Fibroblast of peridontal ligament (primary cell): ENCODE measurements at regions not wholly inside any gene's neighbourhood (a gene's known extent, or its start where the extent isn't known, plus 50 kb on each side); places are given as distances from the start of the nearest gene placed in this dataset.

Source experiments
- DNase-seq: peaks from one replicate; pipeline ENCODE4 v3.0.0-alpha.2; 2010; ENCODE audit errors: extremely low read depth

DNA sequence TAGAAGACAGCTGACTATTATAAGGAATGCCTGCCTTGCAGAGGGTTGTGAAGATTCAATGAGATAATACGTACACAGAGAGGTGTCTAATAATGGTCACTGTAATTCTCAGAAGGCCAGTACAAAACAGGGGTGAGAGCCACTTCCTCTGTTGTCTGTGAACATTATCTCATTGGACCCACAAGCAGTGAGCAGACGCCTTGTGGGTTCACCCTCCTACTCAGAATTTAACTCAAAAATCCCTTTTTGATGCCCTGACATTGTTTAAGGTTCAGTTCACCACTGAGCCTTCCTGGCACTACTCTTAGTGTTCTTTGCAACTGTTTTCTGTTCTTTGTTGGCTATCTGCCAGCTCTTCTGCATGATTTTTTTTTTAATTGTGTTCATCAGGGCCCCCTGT lies 467.4 kb downstream of the BCOR start:
- DNase-seq, result no peak

- no peak for DNase-seq
These were observed 466.2 kb downstream of the BCOR start for GRCh38 chrX:39631276-39632229.

GRCh38 chrX:39633293-39633692 lies 464.5 kb downstream of the BCOR start:
- DNase-seq, result peak; percentile 17

GRCh38 chrX:39636481-39636880 lies 461.3 kb downstream of the BCOR start:
- no peak for DNase-seq

GRCh38 chrX:39638526-39638925 lies 459.2 kb downstream of the BCOR start:
- no peak for DNase-seq

- no peak for DNase-seq
These were observed 457.9 kb downstream of the BCOR start for GRCh38 chrX:39639871-39640270.

DNA sequence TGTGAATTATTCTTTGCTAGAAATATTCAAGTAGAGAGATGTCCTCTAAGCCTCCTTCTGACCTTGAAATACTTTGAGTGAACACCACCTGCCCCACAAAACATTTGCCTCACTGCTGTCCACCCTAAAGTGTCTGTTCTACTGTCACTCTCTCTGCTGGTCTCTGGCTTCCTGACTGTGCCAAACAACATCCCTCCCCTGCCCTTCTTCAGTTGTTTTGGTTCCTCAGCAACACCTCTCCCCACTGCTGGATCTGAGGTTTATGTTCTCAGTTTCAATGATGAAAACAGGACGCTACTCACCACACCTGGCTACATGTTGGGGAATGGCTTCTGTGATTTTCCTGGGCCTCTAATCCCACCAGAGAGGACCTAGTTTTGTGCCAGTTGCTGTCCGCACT lies 456.9 kb downstream of the BCOR start:
- no peak for DNase-seq

GRCh38 chrX:39642071-39642470 lies 455.7 kb downstream of the BCOR start:
- DNase-seq, result no peak

DNA sequence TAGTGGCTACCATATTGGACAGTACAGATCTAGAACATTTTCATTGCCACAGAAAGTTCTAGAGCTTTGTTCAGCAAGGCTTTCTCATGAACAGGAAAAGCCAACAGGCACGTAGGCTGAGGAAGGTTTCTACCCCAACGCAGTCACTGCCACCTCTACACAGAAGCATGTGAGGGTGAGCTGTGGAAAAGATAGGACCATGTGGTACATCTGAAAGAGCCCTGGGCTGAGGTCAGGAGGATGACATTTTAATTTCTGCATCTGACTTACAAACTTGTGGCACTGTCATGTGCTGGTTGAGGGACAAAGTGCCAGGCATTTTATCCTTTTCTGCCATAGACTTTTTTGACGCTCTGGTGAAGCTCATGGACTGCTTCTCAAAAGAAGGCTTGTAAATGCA lies 454.2 kb downstream of the BCOR start:
- DNase-seq, result no peak

DNA sequence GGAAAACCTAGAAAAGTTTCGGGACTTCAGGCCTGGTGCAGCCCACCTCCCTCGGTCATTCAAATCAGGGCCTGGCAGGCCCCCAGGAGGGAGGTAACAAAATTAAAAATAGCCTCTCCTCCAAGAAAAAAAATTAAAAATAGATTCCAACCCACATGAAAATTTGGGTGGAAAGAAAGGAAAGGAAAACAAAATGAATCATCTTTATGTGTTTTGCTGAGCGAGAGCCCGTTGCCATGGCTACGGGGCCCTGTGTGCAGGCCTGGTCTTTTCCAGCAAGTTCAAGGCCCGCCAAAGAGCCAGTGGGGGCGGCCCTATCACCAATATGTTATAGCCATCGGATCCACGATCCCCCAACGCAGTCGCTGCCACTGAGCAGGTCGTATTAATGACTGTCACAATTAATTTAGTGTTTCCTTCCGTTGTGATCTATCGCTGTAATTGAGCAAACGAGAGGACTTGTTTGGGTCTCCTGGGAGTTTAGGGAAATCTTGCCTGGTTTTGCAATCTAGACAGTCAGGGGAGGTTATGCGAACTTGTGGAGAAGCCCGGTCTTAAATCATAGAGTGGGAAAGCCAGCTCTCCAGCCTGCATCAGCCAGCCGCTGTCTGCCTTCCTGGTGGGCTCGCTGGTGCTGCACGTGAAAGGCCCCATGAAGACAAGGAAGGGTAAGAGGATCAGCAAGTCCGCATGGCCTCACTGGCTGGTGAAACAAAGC lies 452.4 kb downstream of the BCOR start:
- peak; percentile 74 for DNase-seq

GRCh38 chrX:39648548-39649254 lies 449.1 kb downstream of the BCOR start:
- no peak for DNase-seq

- no peak for DNase-seq
These were observed 446.9 kb downstream of the BCOR start for GRCh38 chrX:39650768-39651347.

DNA sequence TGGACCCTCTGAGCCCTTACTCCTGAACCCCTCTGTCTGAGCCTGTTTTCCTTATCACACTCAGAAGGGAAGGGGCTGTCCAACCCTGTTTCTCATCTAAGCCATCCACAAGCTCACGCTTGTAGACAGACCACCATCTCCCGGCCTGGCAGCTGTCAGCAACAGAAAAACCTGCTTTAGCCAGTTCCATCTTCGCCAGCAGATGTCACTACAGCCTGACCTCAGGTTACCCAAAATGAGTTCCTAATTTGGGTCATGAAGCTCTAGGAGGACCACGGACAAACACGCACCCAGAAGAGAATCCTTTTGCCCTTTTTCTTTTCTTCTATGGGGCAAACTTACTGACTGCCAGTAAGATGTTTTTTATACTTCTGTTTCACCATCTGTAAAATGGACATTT lies 445.4 kb downstream of the BCOR start:
- peak; percentile 31 for DNase-seq

DNA sequence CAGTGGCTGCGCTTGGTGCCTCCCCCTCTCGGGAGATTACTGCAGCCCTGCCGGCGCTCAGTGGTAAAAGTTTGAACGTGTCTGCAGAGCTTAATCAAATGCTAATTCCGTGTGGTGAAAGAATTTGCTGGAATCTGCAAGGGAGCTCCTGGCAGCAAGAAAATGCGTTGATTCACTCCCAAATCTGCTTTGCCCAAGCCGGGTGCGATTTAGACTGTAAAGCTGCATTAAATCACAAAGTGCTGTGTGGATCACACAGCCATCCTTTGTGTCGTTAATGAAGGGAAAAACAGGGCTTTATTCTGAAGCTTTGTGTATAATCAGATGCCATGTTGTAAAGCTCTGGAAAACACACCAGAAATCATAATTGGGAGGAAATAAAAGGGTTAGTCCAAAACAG lies 444.1 kb downstream of the BCOR start:
- DNase-seq, result no peak

GRCh38 chrX:39654183-39654925 lies 443.4 kb downstream of the BCOR start:
- DNase-seq, result no peak

DNA sequence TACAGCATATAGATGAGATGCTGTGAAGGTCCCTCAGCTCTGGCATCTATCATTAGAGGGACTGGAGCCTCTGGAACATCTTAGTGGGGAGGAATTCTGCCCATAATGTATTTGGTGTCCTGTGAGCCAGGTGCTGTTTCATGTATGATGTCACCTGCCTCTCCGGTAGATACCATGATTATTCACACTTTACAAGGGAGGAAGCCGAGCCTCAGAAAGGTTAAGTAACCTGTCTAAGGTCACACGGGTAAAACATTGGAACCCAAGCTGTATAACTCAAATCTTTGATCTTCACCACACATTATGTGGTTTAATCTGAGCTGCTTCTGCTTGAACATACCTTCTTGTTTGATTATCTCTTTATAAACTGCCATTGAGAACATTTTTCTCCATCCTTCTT lies 442.8 kb downstream of the BCOR start:
- DNase-seq, result no peak

DNA sequence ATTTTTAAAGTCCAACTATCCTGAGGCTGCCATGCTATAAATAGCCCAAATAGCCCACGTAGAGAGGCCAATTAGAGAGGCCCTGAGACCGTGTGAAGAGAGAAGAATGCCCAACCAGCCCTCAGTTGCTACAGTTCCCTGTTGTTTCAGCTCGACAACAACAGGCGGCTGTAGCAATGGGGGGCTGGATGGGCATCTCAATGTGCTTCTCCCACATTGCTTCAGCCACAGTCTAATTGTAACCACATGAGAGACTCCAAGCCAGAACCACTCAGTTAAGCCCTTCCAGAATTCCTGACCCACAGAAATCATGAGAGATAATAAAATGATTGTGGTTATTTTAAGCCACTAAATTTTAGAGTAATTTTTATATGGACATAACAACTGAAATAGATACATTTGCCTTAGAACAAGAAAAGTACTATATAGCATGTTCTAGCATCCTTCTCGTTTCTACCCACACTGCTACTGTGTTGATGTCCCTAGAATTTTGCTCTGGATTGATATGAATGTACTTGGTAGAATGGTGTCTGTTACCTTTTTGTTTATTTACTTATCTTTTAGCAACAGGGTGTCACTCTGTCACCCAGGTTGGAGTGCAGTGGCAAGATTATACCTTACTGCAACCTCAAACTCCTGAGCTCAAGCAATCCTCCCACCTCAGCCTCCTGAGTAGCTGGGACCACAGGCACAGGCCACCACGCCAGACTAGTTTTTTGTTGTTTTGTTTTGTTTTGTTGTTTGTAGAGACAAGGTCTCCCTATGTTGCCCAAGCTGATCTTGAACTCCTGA lies 436.4 kb downstream of the BCOR start:
- DNase-seq, result no peak

DNA sequence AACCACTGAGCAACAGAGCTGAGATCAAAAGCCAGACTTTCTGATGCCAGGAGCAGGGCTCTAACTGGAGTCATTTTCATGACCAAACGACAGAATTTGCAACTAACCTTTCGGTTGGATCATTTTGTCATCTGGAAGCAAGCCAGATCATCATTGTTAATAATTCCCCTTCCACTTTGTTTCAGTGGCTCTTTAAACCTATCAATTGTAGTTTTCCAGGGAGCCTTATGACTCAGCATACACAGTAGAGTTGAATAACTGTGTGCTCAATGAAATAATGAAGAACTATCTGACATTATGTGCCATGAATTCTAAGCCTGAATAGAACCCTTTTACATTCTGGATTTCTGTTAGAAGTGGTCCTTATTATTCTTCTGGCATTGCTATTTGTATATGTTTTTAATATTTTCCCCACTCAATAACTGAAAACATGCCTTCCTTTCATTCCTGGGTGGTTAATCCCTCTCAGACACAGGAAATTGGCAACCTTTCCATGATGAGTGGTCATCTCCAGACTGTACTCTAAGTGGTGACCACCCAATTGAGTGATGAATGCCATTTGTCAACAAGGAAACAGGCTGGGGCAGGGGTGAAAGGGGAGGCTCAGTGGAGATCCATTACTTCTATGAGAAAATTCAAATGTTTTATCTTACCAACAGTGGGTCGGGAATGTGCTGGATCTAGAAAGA lies 431.8 kb downstream of the BCOR start:
- DNase-seq, result no peak

- DNase-seq, result no peak
These were observed 430.6 kb downstream of the BCOR start for GRCh38 chrX:39667191-39667590.
